Adrenal gland (tissue), 9 donors: ENCODE measurements at regions not wholly inside any gene's neighbourhood (a gene's known extent, or its start where the extent isn't known, plus 50 kb on each side); places are given as distances from the start of the nearest gene placed in this dataset.

ENCODE experiments used
- DNase-seq, 7 donors: peaks; one replicate each; pipeline ENCODE4 v3.0.0-alpha.2; 2019 to 2020
- H3K27ac ChIP-seq, 5 donors: fragments of 200-600 bp; sonication (generic) in 4 of 5; 1 replicate in 3 of 5; 2 replicates in 2 of 5; pipeline versions ENCODE4 v1.5.1 to v1.8.0; 2016 to 2020; ENCODE audit warnings: mild to moderate bottlenecking in 1 of 5
- H3K27me3 ChIP-seq: fragments of 200-600 bp; 2 replicates; pipeline ENCODE4 v1.8.0; 2021
- H3K36me3 ChIP-seq, 2 donors: fragments of 200-600 bp; replicated peaks in 1 of 2; 1 replicate in 1 of 2; 2 replicates in 1 of 2; pipeline versions ENCODE4 v1.5.1 to v1.8.0; 2018 to 2022
- H3K4me1 ChIP-seq, 2 donors: fragments of 200-600 bp; replicated peaks in 1 of 2; 1 replicate in 1 of 2; 2 replicates in 1 of 2; pipeline versions ENCODE4 v1.5.1 to v1.8.0; 2018 to 2021
- H3K4me3 ChIP-seq, 4 donors: fragments of 200-600 bp; sonication (generic) in 3 of 4; one replicate each; pipeline ENCODE4 v1.5.1; 2016 to 2018
- H3K9me3 ChIP-seq, 3 donors: fragments of 200-600 bp; sonication (generic) in 1 of 3; replicated peaks in 1 of 3; 1 replicate in 2 of 3; 2 replicates in 1 of 3; pipeline versions ENCODE4 v1.5.1 to v1.8.0; 2016 to 2021
- CTCF ChIP-seq, 6 experiments: fragments of 450-650 bp in 4 of 6; fragments of 200-600 bp in 2 of 6; sonication (generic) in 1 of 6; IDR thresholded peaks; 1 replicate in 5 of 6; 2 replicates in 1 of 6; pipeline versions ENCODE4 v1.5.1 to v1.8.0; 2016 to 2021; ENCODE audit warnings: antibody characterized with exemption in 6 of 6, mild to moderate bottlenecking in 2 of 6, moderate library complexity in 1 of 6
- POLR2A ChIP-seq, 2 donors: fragments of 450-650 bp; IDR thresholded peaks; one replicate each; pipeline ENCODE4 v1.6.1; 2017; ENCODE audit warnings: antibody characterized with exemption in 2 of 2, mild to moderate bottlenecking in 2 of 2, moderate library complexity in 1 of 2
- WGBS, 4 donors: extraction: QIAGEN DNeasy Blood & Tissue Kit in 2 of 4; methylation state at CpG; one replicate each; pipeline versions ENCODE4 v1.1.5 to v1.1.7; 2013 to 2017; 5-methylcytosine and 5-hydroxymethylcytosine counted together
- intact Hi-C, 2 donors: fragments of 100-400 bp; cut with DNase I; formaldehyde crosslinking; loops; one replicate each; pipeline versions ENCODE4 v1.14.1 to v1.15.0; 2022 to 2023
- donor health status: healthy with polysubstance abuse.
- donor health status: Bipolar disorder and iron deficiency.
- donor health status: DM: yes; HTN: yes; CAD: no.
- donor health status: DM: no; HTN: no; CAD: no.
- donor health status: DM: no; HTN: no; CAD: no.

DNA sequence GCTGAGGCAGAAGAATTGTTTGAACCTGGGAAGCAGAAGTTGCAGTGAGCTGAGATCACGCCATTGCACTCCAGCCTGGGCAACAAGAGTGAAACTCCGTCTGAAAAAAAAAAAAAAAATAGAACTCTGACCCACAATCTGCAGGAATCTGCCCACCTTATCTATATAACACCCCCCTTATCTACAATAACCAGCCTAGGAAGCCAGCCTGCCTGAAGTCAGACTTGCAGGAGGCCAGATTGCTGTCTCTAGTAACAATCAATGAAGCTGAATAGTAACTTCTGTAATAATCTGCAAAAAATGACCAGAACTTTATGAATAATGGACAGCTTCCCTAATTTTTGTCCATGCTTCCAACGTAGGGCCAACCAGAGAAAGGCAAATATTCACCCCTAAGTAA lies 352.5 kb downstream of the CD83 start:
- 73 to 86% (median 80%) methylated on average over 3 of the region's 3 CpGs for WGBS, 4 donors
- H3K4me1 ChIP-seq = no peaks in the 10 kb centered on the region
- TF ChIP-seq POLR2A (IDR thresholded peaks at IDR 0.05) (no peak), CTCF (IDR thresholded peaks at IDR 0.05) (no peak)
- H3K4me3 ChIP-seq = no peak overlapping the region
- H3K9me3 ChIP-seq = no peaks in the 10 kb centered on the region
- intact Hi-C loops = no loop called here
- no peaks in the 10 kb centered on the region for H3K36me3 ChIP-seq
- H3K27me3 ChIP-seq = no peaks in the 10 kb centered on the region
- DNase-seq = no peak
- H3K27ac ChIP-seq = no peak overlapping the region

GRCh38 chr6:14470671-14471070 lies 353.1 kb downstream of the CD83 start:
- no peak for TF ChIP-seq CTCF (IDR thresholded peaks at IDR 0.05)
- TF ChIP-seq POLR2A (IDR thresholded peaks at IDR 0.05) = no peak
- intact Hi-C loops = no loop called here
- Histone ChIP-seq H3K36me3 (no peaks in the 10 kb centered on the region), H3K4me3 (no peak overlapping the region), H3K27me3 (no peaks in the 10 kb centered on the region), H3K4me1 (no peaks in the 10 kb centered on the region), H3K27ac (no peak overlapping the region), H3K9me3 (no peaks in the 10 kb centered on the region)
- no peak for DNase-seq
- 78 to 84% (median 82%) methylated on average over 3 of the region's 3 CpGs for WGBS, 4 donors

DNA sequence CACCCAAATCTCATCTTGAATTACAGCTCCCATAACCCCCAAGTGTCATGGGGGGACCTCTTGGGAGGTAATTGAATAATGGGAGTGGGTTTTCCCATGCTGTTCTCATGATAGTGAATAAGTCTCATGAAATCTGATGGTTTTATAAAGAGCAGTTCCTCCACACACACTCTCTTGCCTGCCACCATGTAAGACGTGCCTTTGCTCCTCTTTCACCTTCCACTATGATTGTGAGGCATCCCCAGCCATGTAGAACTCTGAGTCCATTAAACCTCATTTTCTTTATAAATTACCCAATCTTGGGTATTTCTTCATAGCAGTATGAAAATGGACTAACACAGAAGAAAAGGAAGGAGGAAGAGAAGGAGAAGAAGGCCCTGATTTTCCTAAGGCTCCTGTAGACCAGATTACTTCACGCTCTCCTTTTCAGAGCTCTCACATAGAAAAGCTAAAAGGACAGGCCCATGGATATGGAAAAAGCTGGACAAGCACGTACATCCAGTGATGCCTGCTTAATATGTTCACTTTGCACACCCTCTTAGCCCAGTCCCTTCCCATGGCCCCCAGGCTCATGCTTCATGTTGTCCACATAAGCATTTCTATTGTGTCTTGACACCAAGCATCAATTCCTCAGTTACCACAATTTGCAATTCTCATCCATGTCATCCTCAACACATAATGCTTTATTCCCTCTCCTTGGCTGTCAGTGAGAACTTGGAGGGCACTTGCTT lies 354.8 kb downstream of the CD83 start:
- no peak for DNase-seq
- TF ChIP-seq CTCF (IDR thresholded peaks at IDR 0.05) (no peak), POLR2A (IDR thresholded peaks at IDR 0.05) (no peak)
- Histone ChIP-seq H3K27me3 (no peaks in the 10 kb centered on the region), H3K4me1 (no peaks in the 10 kb centered on the region), H3K27ac (no peak overlapping the region), H3K4me3 (no peak overlapping the region), H3K36me3 (no peaks in the 10 kb centered on the region), H3K9me3 (no peaks in the 10 kb centered on the region)
- WGBS, 4 donors = 78 to 94% (median 84%) methylated on average over 3 of the region's 3 CpGs
- intact Hi-C loops = no loop called here

DNA sequence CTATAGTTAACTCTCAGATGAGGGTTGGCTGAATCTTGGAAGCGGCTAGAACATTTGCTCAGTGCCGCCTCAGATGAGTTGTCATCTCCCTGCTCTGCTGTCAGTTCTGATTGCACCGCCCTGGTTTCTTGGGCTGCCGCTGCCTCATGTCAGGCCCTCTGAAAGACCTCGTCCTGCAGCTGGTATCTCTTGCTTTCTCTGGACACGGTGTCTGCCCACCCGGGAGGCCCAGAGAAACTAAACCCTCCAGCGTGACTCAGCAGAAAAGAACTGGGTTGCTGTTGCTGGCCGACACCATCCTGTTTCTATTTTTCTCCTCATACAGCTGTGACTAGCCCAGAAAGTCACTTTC lies 355.4 kb downstream of the CD83 start:
- Histone ChIP-seq H3K9me3 (no peaks in the 10 kb centered on the region), H3K4me3 (no peak overlapping the region), H3K27me3 (no peaks in the 10 kb centered on the region), H3K27ac (no peak overlapping the region), H3K4me1 (peaks cover 0 to 4% of the 10 kb centered on the region in 2 donors), H3K36me3 (no peaks in the 10 kb centered on the region)
- 68 to 86% (median 76%) methylated on average over 7 to 9 of the region's 9 CpGs for WGBS, 4 donors
- DNase-seq = no peak
- intact Hi-C loops = no loop called here
- TF ChIP-seq POLR2A (IDR thresholded peaks at IDR 0.05) = no peak
- no peak for TF ChIP-seq CTCF (IDR thresholded peaks at IDR 0.05)
